HG03558 (cell line): ENCODE measurements at regions not wholly inside any gene's neighbourhood (a gene's known extent, or its start where the extent isn't known, plus 50 kb on each side); places are given as distances from the start of the nearest gene placed in this dataset.
"Not testable (repeated sequence)": the region's sequence is repeated elsewhere in the genome, so short reads cannot be mapped to it uniquely, and the experiment has no call there.

ENCODE experiments used
- ATAC-seq: cut with Tn5 transposase; IDR thresholded peaks from one replicate; pipeline ENCODE4 v1.9.1; 2021; ENCODE audit warnings: moderate number of reproducible peaks; ENCODE audit not compliant: unreplicated experiment; ENCODE audit errors: extremely low read depth

- no peak for ATAC-seq
These were observed 85.7 kb upstream of the TAB2 start for GRCh38 chr6:149231778-149232177.

GRCh38 chr6:149233056-149233715 lies 84.3 kb upstream of the TAB2 start:
- no peak for ATAC-seq

GRCh38 chr6:149234051-149234962 lies 83.2 kb upstream of the TAB2 start:
- peak; percentile 1 for ATAC-seq

GRCh38 chr6:149235130-149235561 lies 82.4 kb upstream of the TAB2 start:
- ATAC-seq = peak; percentile 58

- ATAC-seq = no peak
These were observed 80.9 kb upstream of the TAB2 start for GRCh38 chr6:149236589-149236988.

GRCh38 chr6:149237464-149237863 lies 80.0 kb upstream of the TAB2 start:
- ATAC-seq = no peak

GRCh38 chr6:149239573-149240209 lies 77.8 kb upstream of the TAB2 start:
- no peak for ATAC-seq

- no peak for ATAC-seq
These were observed 74.6 kb upstream of the TAB2 start for GRCh38 chr6:149242883-149243282.

- ATAC-seq = no peak
These were observed 73.4 kb upstream of the TAB2 start for GRCh38 chr6:149244105-149244504.

GRCh38 chr6:149246691-149247384 lies 70.7 kb upstream of the TAB2 start:
- ATAC-seq = peak; percentile 83

GRCh38 chr6:149247385-149247763 lies 70.1 kb upstream of the TAB2 start:
- no peak for ATAC-seq

- ATAC-seq = not testable (repeated sequence)
These were observed 69.2 kb upstream of the TAB2 start for GRCh38 chr6:149248263-149248662.

GRCh38 chr6:149248693-149249369 lies 68.7 kb upstream of the TAB2 start:
- no peak for ATAC-seq

- ATAC-seq = no peak
These were observed 67.8 kb upstream of the TAB2 start for GRCh38 chr6:149249370-149250357.

- ATAC-seq = no peak
These were observed 66.6 kb upstream of the TAB2 start for GRCh38 chr6:149250951-149251350.

GRCh38 chr6:149252622-149253021 lies 64.9 kb upstream of the TAB2 start:
- no peak for ATAC-seq

- no peak for ATAC-seq
These were observed 63.3 kb upstream of the TAB2 start for GRCh38 chr6:149254253-149254652.

- ATAC-seq = no peak
These were observed 57.8 kb upstream of the TAB2 start for GRCh38 chr6:149259753-149260152.
